Liver (tissue), 8 donors: ENCODE measurements at regions not wholly inside any gene's neighbourhood (a gene's known extent, or its start where the extent isn't known, plus 50 kb on each side); places are given as distances from the start of the nearest gene placed in this dataset.

Experiments used
- DNase-seq: peaks from one replicate; pipeline ENCODE4 v3.0.0-alpha.2; 2017; ENCODE audit warnings: low spot score
- H3K27ac ChIP-seq, 2 donors: one replicate each; pipeline ENCODE4 v1.7.0; 2013; ENCODE audit warnings: inconsistent platforms in 2 of 2, low read length in 2 of 2, control low read depth in 1 of 2, low read depth in 1 of 2, mild to moderate bottlenecking in 1 of 2
- H3K27me3 ChIP-seq, 4 donors: one replicate each; pipeline versions ENCODE4 v1.6.1 to v1.7.0; 2013; ENCODE audit warnings: low read length in 3 of 4, inconsistent platforms in 1 of 4, mild to moderate bottlenecking in 1 of 4, moderate library complexity in 1 of 4; ENCODE audit not compliant: control insufficient read depth in 4 of 4, insufficient read depth in 4 of 4
- H3K36me3 ChIP-seq, 4 donors: one replicate each; pipeline versions ENCODE4 v1.6.1 to v1.7.0; 2013; ENCODE audit warnings: low read length in 3 of 4, mild to moderate bottlenecking in 3 of 4, low read depth in 1 of 4, moderate library complexity in 1 of 4; ENCODE audit not compliant: control insufficient read depth in 4 of 4, insufficient read depth in 3 of 4
- H3K4me1 ChIP-seq, 4 donors: one replicate each; pipeline versions ENCODE4 v1.6.1 to v1.7.0; 2013; ENCODE audit warnings: low read length in 3 of 4, mild to moderate bottlenecking in 3 of 4, moderate library complexity in 1 of 4; ENCODE audit not compliant: control insufficient read depth in 4 of 4, insufficient read depth in 4 of 4
- H3K4me3 ChIP-seq, 3 donors: one replicate each; pipeline versions ENCODE4 v1.6.1 to v1.7.0; 2013; ENCODE audit warnings: low read length in 3 of 3, control low read depth in 1 of 3, low read depth in 1 of 3, mild to moderate bottlenecking in 1 of 3
- H3K9ac ChIP-seq, 2 donors: one replicate each; pipeline ENCODE4 v1.7.0; 2013; ENCODE audit warnings: low read length in 2 of 2, mild to moderate bottlenecking in 2 of 2, moderate library complexity in 2 of 2, control low read depth in 1 of 2, low read depth in 1 of 2
- H3K9me3 ChIP-seq, 4 donors: one replicate each; pipeline versions ENCODE4 v1.6.1 to v1.7.0; 2013; ENCODE audit warnings: low read length in 3 of 4; ENCODE audit not compliant: control insufficient read depth in 4 of 4
- EGR1 ChIP-seq, 2 donors: IDR thresholded peaks; 2 replicates each; pipeline ENCODE4 v1.6.1; 2016 to 2018; ENCODE audit warnings: antibody characterized with exemption in 2 of 2, low read depth in 2 of 2
- FOXA1 ChIP-seq: IDR thresholded peaks from 2 replicates; pipeline ENCODE4 v1.6.1; 2016; ENCODE audit warnings: antibody characterized with exemption
- FOXA2 ChIP-seq: IDR thresholded peaks from 2 replicates; pipeline ENCODE4 v1.6.1; 2016; ENCODE audit warnings: antibody characterized with exemption
- GABPA ChIP-seq, 2 donors: IDR thresholded peaks in 1 of 2; conservative IDR thresholded peaks in 1 of 2; 2 replicates each; pipeline ENCODE4 v1.6.1; 2016; ENCODE audit warnings: antibody characterized with exemption in 2 of 2, mild to moderate bottlenecking in 1 of 2, moderate library complexity in 1 of 2
- HNF4A ChIP-seq, 2 donors: conservative IDR thresholded peaks; 2 replicates each; pipeline ENCODE4 v1.6.1; 2016; ENCODE audit warnings: antibody characterized with exemption in 2 of 2, mild to moderate bottlenecking in 2 of 2
- HNF4G ChIP-seq: IDR thresholded peaks from 2 replicates; pipeline ENCODE4 v1.6.1; 2016; ENCODE audit warnings: antibody characterized with exemption
- JUND ChIP-seq, 2 donors: IDR thresholded peaks; 2 replicates each; pipeline ENCODE4 v1.6.1; 2016; ENCODE audit warnings: antibody characterized with exemption in 2 of 2
- NR2F2 ChIP-seq: IDR thresholded peaks from 2 replicates; pipeline ENCODE4 v1.6.1; 2016; ENCODE audit warnings: antibody characterized with exemption
- RAD21 ChIP-seq, 2 donors: IDR thresholded peaks; 2 replicates each; pipeline ENCODE4 v1.6.1; 2016; ENCODE audit warnings: antibody characterized with exemption in 2 of 2, mild to moderate bottlenecking in 2 of 2
- RXRA ChIP-seq, 2 donors: IDR thresholded peaks; 2 replicates each; pipeline ENCODE4 v1.6.1; 2017 to 2018; ENCODE audit warnings: antibody characterized with exemption in 2 of 2, mild to moderate bottlenecking in 1 of 2
- SP1 ChIP-seq: IDR thresholded peaks from 2 replicates; pipeline ENCODE4 v1.6.1; 2018; ENCODE audit warnings: antibody characterized with exemption, mild to moderate bottlenecking
- TAF1 ChIP-seq: conservative IDR thresholded peaks from 2 replicates; pipeline ENCODE4 v1.6.1; 2016; ENCODE audit warnings: antibody characterized with exemption, mild to moderate bottlenecking
- YY1 ChIP-seq: IDR thresholded peaks from 2 replicates; pipeline ENCODE4 v1.6.1; 2016; ENCODE audit warnings: antibody characterized with exemption, mild to moderate bottlenecking
- WGBS: extraction: QIAGEN DNeasy Blood & Tissue Kit; methylation state at CpG from one replicate; pipeline ENCODE4 v1.1.7; 2013; 5-methylcytosine and 5-hydroxymethylcytosine counted together
- TF ChIP-seq, protein P1 (sequence below): fragments of 150-350 bp; IDR thresholded peaks from 2 replicates; pipeline ENCODE4 v1.5.1; 2017; ENCODE audit warnings: improper control_type of control experiment, low read depth, low read length; ENCODE audit not compliant: missing input control
- TF ChIP-seq, protein P2 (sequence below): IDR thresholded peaks from 2 replicates; pipeline ENCODE4 v1.6.1; 2016; ENCODE audit warnings: antibody characterized with exemption
- TF ChIP-seq, protein P3 (sequence below): IDR thresholded peaks from 2 replicates; pipeline ENCODE4 v1.6.1; 2016; ENCODE audit warnings: antibody characterized with exemption, mild to moderate bottlenecking
- TF ChIP-seq, protein P4 (sequence below): IDR thresholded peaks from 2 replicates; pipeline ENCODE4 v1.6.1; 2016; ENCODE audit warnings: antibody characterized with exemption
- TF ChIP-seq, protein P5 (sequence below): IDR thresholded peaks from 2 replicates; pipeline ENCODE4 v1.6.1; 2016; ENCODE audit warnings: antibody characterized with exemption
- donor health status: healthy.
- donor health status: healthy.
- donor health status: healthy.
- donor health status: healthy.
- donor health status: healthy.

DNA sequence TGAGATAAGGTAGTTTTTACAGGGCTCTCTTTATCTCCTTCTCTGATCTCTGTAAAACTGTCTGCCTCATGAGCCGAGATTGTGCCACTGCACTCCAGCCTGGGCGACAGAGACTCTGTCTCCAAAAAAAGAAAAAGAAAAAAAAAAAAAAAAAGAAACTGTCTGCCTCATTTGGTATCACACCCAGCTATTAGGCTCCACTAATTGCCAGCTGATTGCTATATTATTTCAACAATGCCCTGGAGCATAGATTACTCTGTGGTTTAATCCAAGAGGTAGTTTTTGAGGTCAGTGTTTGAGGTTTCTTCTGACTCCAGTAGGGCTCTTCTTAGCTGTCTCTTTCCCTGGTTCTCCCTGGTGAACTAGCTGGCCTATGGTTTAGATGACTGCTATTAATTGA lies 268.1 kb upstream of the PLPP4 start:
- no peak overlapping the region for H3K27ac ChIP-seq
- no peak overlapping the region for H3K9ac ChIP-seq
- no peaks in the 10 kb centered on the region for H3K4me1 ChIP-seq
- 68% methylated on average over 2 of the region's 2 CpGs for WGBS
- no peaks in the 10 kb centered on the region for H3K9me3 ChIP-seq
- no peaks in the 10 kb centered on the region for H3K27me3 ChIP-seq
- DNase-seq, result no peak
- no peak for TF ChIP-seq FOXA2
- no peak for TF ChIP-seq HNF4A (conservative IDR thresholded peaks at IDR 0.05)
- no peak for TF ChIP-seq RXRA (IDR thresholded peaks at IDR 0.05)
- TF ChIP-seq, protein P1, sequence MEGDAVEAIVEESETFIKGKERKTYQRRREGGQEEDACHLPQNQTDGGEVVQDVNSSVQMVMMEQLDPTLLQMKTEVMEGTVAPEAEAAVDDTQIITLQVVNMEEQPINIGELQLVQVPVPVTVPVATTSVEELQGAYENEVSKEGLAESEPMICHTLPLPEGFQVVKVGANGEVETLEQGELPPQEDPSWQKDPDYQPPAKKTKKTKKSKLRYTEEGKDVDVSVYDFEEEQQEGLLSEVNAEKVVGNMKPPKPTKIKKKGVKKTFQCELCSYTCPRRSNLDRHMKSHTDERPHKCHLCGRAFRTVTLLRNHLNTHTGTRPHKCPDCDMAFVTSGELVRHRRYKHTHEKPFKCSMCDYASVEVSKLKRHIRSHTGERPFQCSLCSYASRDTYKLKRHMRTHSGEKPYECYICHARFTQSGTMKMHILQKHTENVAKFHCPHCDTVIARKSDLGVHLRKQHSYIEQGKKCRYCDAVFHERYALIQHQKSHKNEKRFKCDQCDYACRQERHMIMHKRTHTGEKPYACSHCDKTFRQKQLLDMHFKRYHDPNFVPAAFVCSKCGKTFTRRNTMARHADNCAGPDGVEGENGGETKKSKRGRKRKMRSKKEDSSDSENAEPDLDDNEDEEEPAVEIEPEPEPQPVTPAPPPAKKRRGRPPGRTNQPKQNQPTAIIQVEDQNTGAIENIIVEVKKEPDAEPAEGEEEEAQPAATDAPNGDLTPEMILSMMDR, result no peak
- TF ChIP-seq GABPA (IDR thresholded peaks at IDR 0.05 in 1 of 2, conservative IDR thresholded peaks at IDR 0.05 in 1 of 2), result no peak
- TF ChIP-seq, protein P2, sequence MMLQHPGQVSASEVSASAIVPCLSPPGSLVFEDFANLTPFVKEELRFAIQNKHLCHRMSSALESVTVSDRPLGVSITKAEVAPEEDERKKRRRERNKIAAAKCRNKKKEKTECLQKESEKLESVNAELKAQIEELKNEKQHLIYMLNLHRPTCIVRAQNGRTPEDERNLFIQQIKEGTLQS, result no peak
- no peak for TF ChIP-seq FOXA1
- TF ChIP-seq, protein P3, sequence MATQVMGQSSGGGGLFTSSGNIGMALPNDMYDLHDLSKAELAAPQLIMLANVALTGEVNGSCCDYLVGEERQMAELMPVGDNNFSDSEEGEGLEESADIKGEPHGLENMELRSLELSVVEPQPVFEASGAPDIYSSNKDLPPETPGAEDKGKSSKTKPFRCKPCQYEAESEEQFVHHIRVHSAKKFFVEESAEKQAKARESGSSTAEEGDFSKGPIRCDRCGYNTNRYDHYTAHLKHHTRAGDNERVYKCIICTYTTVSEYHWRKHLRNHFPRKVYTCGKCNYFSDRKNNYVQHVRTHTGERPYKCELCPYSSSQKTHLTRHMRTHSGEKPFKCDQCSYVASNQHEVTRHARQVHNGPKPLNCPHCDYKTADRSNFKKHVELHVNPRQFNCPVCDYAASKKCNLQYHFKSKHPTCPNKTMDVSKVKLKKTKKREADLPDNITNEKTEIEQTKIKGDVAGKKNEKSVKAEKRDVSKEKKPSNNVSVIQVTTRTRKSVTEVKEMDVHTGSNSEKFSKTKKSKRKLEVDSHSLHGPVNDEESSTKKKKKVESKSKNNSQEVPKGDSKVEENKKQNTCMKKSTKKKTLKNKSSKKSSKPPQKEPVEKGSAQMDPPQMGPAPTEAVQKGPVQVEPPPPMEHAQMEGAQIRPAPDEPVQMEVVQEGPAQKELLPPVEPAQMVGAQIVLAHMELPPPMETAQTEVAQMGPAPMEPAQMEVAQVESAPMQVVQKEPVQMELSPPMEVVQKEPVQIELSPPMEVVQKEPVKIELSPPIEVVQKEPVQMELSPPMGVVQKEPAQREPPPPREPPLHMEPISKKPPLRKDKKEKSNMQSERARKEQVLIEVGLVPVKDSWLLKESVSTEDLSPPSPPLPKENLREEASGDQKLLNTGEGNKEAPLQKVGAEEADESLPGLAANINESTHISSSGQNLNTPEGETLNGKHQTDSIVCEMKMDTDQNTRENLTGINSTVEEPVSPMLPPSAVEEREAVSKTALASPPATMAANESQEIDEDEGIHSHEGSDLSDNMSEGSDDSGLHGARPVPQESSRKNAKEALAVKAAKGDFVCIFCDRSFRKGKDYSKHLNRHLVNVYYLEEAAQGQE, result no peak
- TF ChIP-seq RAD21 (IDR thresholded peaks at IDR 0.05), result no peak
- no peak for TF ChIP-seq JUND (IDR thresholded peaks at IDR 0.05)
- TF ChIP-seq TAF1, result no peak
- no peak for TF ChIP-seq YY1
- TF ChIP-seq, protein P4, sequence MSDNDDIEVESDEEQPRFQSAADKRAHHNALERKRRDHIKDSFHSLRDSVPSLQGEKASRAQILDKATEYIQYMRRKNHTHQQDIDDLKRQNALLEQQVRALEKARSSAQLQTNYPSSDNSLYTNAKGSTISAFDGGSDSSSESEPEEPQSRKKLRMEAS, result no peak
- TF ChIP-seq SP1, result no peak
- TF ChIP-seq, protein P5, sequence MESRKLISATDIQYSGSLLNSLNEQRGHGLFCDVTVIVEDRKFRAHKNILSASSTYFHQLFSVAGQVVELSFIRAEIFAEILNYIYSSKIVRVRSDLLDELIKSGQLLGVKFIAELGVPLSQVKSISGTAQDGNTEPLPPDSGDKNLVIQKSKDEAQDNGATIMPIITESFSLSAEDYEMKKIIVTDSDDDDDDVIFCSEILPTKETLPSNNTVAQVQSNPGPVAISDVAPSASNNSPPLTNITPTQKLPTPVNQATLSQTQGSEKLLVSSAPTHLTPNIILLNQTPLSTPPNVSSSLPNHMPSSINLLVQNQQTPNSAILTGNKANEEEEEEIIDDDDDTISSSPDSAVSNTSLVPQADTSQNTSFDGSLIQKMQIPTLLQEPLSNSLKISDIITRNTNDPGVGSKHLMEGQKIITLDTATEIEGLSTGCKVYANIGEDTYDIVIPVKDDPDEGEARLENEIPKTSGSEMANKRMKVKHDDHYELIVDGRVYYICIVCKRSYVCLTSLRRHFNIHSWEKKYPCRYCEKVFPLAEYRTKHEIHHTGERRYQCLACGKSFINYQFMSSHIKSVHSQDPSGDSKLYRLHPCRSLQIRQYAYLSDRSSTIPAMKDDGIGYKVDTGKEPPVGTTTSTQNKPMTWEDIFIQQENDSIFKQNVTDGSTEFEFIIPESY, result no peak
- TF ChIP-seq EGR1 (IDR thresholded peaks at IDR 0.05; ENCODE audit: low read depth in 2 of 2), result no peak
- no peak for TF ChIP-seq HNF4G
- no peak for TF ChIP-seq NR2F2
- no peaks in the 10 kb centered on the region for H3K36me3 ChIP-seq
- H3K4me3 ChIP-seq, result no peak overlapping the region
